Rectal smooth muscle tissue (tissue), 1 donor: ENCODE measurements at regions not wholly inside any gene's neighbourhood (a gene's known extent, or its start where the extent isn't known, plus 50 kb on each side); places are given as distances from the start of the nearest gene placed in this dataset.

Experiments used
- H3K27ac ChIP-seq: one replicate; pipeline ENCODE4 v1.7.0; 2013; ENCODE audit warnings: low read depth, low read length, inconsistent platforms
- H3K27me3 ChIP-seq: one replicate; pipeline ENCODE4 v1.7.0; 2013; ENCODE audit warnings: low read length; ENCODE audit not compliant: control insufficient read depth, insufficient read depth
- H3K36me3 ChIP-seq: one replicate; pipeline ENCODE4 v1.7.0; 2013; ENCODE audit warnings: low read length; ENCODE audit not compliant: control insufficient read depth, insufficient read depth
- H3K4me1 ChIP-seq: one replicate; pipeline ENCODE4 v1.7.0; 2013; ENCODE audit warnings: low read length; ENCODE audit not compliant: control insufficient read depth, insufficient read depth
- H3K4me3 ChIP-seq: one replicate; pipeline ENCODE4 v1.7.0; 2013; ENCODE audit warnings: low read length
- H3K9ac ChIP-seq: one replicate; pipeline ENCODE4 v1.7.0; 2013; ENCODE audit warnings: low read length

DNA sequence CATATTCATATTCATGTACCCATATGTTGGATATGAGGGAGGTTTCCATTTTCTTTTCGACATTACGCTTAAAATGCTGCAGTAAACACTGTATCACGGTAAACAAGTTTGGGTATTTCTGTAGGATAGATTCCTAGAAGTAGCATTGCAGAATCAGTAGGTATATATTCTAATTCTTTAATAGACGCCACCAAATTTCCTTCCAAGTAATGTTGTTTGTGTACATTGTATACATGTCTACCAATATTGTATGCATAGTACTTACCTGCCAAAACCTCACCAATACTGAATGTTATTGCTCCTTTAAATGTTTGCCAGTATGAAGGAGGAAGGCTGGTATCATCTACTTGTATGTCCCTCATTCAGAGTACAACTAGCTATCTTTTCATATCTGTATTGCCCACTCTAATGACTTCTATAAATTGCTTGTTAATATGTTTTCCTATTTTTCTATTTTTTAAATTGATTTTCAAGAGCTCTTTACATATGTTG is 56.1 kb upstream of the ZNF536 start:
- H3K27ac ChIP-seq: no peak overlapping the region
- H3K36me3 ChIP-seq: no peaks in the 10 kb centered on the region

GRCh38 chr19:30316560-30317106 is 55.6 kb upstream of the ZNF536 start:
- no peaks in the 10 kb centered on the region for H3K4me1 ChIP-seq
- H3K36me3 ChIP-seq: no peaks in the 10 kb centered on the region
- no peak overlapping the region for H3K27ac ChIP-seq
- H3K4me3 ChIP-seq: no peak overlapping the region
- no peak overlapping the region for H3K9ac ChIP-seq
- H3K27me3 ChIP-seq: no peaks in the 10 kb centered on the region

More for the DNA sequence above, 56.1 kb upstream of the ZNF536 start:
- Histone ChIP-seq H3K9ac (no peak overlapping the region), H3K4me3 (no peak overlapping the region), H3K27me3 (no peaks in the 10 kb centered on the region), H3K4me1 (no peaks in the 10 kb centered on the region)

GRCh38 chr19:30317403-30317802 is 54.8 kb upstream of the ZNF536 start:
- H3K36me3 ChIP-seq: no peaks in the 10 kb centered on the region
- H3K4me1 ChIP-seq: no peaks in the 10 kb centered on the region
- H3K9ac ChIP-seq: no peak overlapping the region
- no peaks in the 10 kb centered on the region for H3K27me3 ChIP-seq
- no peak overlapping the region for H3K27ac ChIP-seq
- H3K4me3 ChIP-seq: no peak overlapping the region

GRCh38 chr19:30318261-30318660 is 53.9 kb upstream of the ZNF536 start:
- Histone ChIP-seq H3K27ac (no peak overlapping the region), H3K27me3 (no peaks in the 10 kb centered on the region), H3K9ac (no peak overlapping the region), H3K4me3 (no peak overlapping the region), H3K4me1 (no peaks in the 10 kb centered on the region), H3K36me3 (no peaks in the 10 kb centered on the region)

DNA sequence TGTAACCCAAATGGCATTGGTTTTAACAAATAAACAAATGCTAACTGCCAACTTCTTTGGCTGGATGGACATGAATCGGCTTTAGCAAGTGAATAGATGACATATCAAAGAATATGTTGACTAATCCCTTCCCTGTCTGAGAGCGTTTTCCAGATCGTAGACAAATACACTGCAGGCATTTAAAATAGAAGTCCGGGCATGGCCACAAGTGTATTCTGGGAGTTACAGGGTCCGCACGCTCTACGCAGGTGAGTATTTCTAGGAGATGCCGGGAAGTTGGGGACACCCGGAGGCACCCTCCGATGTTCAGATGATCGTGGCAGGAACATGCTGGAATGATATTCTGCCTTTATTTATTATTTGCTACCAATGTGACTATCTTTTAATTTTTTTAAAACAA is 53.2 kb upstream of the ZNF536 start:
- H3K36me3 ChIP-seq: no peaks in the 10 kb centered on the region
- H3K4me3 ChIP-seq: no peak overlapping the region
- H3K27ac ChIP-seq: no peak overlapping the region
- no peaks in the 10 kb centered on the region for H3K27me3 ChIP-seq
- no peaks in the 10 kb centered on the region for H3K4me1 ChIP-seq
- H3K9ac ChIP-seq: no peak overlapping the region

- Histone ChIP-seq H3K9ac (no peak overlapping the region), H3K4me3 (no peak overlapping the region), H3K36me3 (no peaks in the 10 kb centered on the region), H3K27ac (no peak overlapping the region), H3K27me3 (no peaks in the 10 kb centered on the region), H3K4me1 (no peaks in the 10 kb centered on the region)
Measured at GRCh38 chr19:30319411-30319810, 52.8 kb upstream of the ZNF536 start.

GRCh38 chr19:30319876-30320275 is 52.3 kb upstream of the ZNF536 start:
- H3K27ac ChIP-seq: no peak overlapping the region
- no peak overlapping the region for H3K4me3 ChIP-seq
- no peaks in the 10 kb centered on the region for H3K4me1 ChIP-seq
- no peaks in the 10 kb centered on the region for H3K36me3 ChIP-seq
- H3K9ac ChIP-seq: no peak overlapping the region
- H3K27me3 ChIP-seq: no peaks in the 10 kb centered on the region

DNA sequence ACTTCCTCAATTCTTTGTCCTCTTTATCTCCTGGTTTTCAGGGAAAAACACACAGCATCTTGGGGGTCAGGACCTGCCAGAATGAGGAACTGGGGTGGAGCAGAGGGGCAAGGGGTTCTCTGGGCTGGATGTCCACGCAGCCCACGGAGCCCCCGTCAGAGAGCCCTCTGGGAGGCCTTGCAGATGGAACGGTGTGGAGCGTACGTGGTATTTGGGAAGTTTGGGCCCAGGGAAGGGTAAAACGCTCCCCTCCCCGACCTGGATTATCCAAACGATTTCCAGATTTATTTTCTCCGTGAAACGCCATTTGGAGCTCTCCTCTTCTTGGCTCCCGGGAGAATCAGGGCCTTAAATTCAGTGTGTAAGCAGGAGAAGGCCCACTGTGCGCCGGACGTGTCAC is 51.7 kb upstream of the ZNF536 start:
- no peak overlapping the region for H3K27ac ChIP-seq
- H3K36me3 ChIP-seq: no peaks in the 10 kb centered on the region
- no peak overlapping the region for H3K4me3 ChIP-seq
- H3K9ac ChIP-seq: no peak overlapping the region
- no peaks in the 10 kb centered on the region for H3K27me3 ChIP-seq
- H3K4me1 ChIP-seq: no peaks in the 10 kb centered on the region

DNA sequence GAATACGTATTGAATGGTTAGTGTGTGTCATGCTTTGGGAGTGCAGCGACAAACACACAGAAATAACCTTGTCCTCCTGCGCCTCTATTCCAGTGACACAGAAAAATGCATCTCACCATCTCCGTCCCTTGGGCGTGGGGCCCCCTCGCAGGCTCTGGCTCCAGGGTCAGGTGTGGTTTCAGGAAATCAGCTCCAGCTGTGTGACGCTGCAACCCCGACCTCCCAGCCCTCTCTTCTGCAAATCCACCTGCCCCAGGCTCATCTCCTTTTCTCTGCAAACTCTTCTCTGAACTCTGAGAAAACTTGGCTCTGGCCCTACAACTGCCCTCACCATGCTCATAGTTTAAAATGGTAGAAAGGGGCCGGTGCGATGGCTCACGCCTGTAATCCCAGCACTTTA is 51.3 kb upstream of the ZNF536 start:
- H3K36me3 ChIP-seq: no peaks in the 10 kb centered on the region
- H3K27ac ChIP-seq: no peak overlapping the region
- no peak overlapping the region for H3K9ac ChIP-seq
- H3K4me1 ChIP-seq: no peaks in the 10 kb centered on the region
- no peaks in the 10 kb centered on the region for H3K27me3 ChIP-seq
- no peak overlapping the region for H3K4me3 ChIP-seq
